HG03558 (cell line): ENCODE measurements at regions not wholly inside any gene's neighbourhood (a gene's known extent, or its start where the extent isn't known, plus 50 kb on each side); places are given as distances from the start of the nearest gene placed in this dataset.

Experiments used
- ATAC-seq: cut with Tn5 transposase; IDR thresholded peaks from one replicate; pipeline ENCODE4 v1.9.1; 2021; ENCODE audit warnings: moderate number of reproducible peaks; ENCODE audit not compliant: unreplicated experiment; ENCODE audit errors: extremely low read depth

DNA sequence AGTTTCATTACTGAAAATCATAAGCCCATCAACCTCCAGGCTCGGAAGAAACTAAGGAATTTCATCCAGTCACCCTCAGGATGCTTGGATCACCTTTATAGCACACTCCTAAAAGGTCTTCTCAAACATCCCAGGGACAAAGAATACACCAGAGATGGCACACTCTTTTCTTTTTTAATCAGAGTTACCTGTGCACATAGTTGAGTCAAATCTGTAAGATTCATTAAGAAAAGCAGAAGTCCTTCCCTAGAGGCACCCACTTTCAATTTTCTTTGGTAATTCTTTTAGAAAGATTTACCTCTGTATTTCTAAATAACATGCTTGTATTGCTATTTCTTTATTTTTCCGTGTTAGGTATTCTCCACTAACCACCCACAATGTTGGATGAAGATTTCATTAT lies 50.6 kb upstream of the IL6 start:
- ATAC-seq = no peak

DNA sequence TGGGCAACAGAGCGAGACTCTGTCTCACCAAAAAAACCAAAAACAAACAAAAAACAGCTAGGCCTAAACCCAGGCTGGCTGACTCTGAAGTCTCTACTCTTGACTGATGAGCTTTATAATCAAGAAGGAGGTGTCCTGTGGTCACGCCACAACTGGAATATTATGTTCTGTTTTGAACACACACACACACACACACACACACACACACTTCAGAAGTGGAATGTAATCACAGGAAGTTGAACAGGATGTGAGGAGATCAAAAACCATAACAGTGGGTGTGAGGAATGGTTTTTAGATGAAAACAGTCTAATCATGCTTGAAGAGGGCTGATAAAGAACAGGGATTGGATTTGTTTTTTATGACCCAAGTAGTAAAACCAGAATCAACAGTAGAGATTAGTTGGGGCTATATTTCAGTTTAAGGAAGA lies 51.1 kb upstream of the IL6 start:
- ATAC-seq = no peak

DNA sequence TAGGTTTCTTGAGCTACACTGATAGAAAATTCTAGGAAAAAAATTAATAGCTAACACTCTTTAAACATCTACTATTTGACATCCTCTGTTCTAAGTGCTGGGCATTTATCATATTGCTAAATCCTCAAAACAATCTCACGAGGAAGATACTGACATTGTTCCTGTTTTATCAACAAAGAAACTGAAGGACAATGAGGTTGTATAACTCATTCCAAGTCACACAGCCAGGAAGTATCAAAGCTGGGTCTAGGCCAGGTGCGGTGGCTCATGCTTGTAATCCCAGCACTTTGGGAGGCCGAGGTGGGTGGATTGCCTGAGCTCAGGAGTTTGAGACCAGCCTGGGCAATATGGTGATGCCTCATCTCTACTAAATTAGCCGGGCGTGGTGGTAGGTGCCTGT lies 51.6 kb upstream of the IL6 start:
- no peak for ATAC-seq

DNA sequence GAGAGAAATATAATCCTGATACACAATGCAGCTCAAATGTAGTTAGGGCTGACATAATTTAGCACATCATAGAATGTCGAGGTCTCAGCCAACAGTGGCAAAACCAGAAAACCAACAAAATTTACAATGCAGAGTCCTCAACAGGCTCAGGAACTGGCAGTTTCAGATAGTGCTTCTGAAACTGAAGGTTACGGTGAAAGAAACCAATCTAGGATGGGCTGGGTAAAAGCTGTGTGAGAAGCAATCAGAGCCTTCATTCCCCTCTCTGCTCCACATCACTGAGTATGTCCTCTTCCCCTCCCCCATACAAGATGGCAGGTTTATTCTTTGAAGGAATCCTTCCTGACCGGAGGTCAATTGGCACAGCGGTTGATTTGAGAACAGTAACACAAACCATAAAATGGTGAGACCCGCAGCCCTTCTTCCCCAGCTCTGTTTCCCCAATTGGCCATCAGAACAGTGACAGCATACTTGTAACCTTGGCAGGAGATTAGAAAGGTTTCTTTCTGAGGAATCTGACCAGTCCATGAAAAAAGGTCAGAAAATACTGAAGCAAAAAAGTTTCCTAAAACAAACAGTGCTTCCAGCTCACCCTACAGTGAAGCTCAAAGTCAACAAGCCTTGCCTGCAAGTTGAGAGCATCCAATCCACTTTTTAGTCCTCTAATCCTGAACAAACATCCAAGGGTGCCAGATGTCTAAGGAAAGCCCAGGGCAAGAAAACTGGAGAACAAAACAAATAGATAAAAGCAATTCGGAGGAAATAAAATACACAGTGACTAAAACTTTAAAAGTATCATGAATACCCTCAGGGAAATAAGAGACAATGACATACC lies 53.9 kb upstream of the IL6 start:
- ATAC-seq = peak; percentile 39

DNA sequence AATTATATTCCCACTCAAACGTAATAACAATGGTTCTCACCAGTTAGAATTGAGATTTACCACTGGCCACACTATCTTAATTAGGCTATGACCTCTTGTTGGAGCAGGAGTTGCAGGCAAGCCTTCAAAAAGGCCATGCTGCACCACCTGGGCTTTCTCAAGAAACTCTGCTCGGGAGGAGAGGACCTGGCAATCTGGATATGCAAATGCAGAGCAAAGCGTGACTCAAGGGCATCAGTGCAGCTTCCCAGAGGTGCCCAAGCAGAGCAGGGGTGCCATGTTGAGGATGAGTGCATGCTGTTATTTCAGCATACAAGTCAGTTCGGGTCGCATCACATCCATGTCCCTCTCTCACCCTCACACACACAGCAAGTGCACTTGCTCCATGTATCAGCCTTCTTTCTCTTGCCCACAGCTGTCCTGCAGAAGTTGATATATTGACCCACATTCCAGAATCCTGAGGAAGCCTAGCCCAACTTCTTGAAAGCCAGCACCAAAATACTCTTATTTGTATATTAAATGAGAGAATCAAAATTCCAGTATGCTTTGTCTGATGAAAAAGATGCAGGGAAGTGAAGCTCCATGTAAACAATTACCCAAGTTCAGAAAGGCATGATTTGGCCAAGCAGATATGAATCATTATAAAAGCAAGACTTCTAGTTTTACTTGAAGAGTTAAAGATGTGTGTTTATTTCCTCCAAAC lies 55.7 kb upstream of the IL6 start:
- ATAC-seq = no peak

DNA sequence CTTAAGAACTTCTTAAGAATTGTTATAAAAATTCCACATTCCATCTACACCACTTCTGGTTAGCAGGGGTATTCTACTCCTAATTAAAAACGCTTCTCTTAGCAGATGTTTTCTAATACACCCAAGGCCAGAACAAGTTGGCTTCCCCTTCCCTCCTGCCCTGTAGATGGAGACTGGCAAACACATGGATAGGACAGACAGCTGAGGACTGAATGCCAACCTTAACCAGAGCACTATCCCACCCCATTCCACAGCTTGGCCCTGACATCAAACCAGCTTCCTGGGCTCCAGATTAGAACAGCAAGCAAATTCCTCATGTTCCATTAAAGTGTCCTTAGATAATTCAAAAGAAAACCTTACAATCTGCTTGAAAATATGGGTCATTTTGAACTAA lies 56.6 kb upstream of the IL6 start:
- ATAC-seq = no peak

DNA sequence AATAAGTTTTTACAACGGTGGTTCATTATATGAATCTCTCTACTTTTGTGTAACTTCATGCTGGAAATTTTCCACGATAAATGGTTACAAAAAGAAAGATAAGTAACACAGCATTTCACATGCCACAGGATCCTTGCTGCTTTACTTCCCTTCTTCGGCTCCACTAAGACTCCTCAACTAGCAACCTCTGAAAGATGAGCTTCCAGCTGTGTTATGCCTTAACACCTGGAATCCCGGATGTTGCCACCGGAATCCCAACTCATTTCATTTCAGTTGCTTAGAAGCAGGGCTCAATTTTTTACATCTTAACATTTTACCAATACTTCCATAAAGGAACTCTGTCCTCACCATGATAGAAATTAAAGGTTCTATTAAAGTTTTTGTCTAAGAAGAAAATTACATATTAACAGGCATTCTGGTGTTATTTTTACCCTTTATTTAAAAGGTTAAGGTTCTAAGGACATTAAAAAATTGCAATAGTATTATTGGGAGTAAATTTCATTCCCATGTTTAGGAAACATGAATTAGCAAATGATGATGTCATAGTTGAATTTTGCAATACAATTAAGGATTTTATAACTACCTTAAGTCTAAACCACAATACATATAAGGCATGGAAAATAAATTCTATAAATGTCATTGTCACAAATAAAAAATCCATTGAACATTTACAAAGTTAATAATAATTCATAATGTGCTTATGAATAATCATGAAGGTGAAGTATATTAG lies 57.1 kb upstream of the IL6 start:
- no peak for ATAC-seq

DNA sequence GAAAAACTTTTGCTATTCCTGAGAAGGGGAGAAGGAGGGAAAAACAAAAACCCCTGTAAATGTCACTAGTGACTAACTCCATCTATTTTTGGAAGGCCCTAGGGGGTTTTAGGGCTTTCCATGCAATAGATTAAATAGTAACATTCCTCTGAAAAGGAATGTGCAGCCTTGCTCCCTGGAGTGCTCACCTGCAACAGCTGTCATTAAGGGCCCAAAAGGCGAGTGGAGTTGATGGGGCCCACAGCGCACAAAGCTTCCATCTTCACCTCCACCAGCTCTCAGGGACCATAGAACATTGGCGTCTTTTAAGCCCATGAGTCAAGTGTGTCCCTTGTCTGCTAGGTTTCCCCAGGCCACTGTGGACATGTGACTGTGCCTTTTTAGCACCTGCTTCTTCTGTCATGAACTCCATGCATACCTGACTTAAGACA lies 58.0 kb upstream of the IL6 start:
- ATAC-seq = no peak

DNA sequence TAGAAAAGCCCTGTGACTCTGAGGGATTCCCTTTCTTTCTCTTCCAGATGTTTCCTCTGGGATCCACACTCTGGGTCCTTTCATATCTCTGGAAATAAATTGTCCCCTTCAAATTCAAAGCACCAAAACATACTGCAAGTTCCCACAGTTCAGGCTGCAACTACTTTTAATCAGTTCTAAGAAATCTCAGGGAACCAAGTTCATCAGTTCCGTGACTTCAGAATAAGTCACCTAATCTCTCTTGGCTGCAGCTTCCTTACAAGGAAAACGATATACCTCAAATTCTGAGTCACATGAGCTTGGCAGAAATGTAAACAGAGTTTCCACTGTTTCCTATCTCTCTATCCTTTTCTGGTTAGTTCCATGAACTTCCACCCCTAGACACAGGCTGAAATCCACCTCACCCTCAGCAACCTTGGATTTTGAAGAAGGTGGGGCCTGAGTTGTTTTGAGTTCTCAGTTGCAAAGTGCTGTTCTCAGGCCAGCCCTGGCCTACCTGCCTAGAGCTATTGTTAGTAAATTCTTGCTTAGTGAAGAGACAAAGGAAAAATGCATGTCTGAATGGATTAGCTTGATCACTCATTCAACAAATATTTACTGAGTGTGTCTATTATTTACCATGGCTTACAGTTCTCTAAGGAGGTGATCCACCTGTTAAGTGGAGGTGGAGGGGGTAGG lies 59.3 kb upstream of the IL6 start:
- ATAC-seq = no peak

DNA sequence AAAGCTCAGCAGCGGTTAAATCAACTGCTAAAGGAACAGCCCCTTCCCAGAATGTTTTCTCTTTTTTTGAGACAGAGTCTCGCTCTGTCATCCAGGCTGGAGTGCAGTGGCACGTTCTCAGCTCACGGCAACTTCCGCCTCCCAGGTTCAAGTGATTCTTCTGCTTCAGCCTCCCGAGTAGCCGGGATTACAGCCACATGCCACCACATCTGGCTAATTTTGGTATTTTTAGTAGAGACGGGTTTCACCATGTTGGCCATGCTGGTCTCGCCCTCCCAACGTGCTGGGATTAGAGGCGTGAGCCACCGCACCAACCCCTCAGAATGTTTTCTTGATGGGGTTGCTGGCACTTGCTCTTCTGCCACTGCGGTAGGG lies 59.8 kb upstream of the IL6 start:
- no peak for ATAC-seq

DNA sequence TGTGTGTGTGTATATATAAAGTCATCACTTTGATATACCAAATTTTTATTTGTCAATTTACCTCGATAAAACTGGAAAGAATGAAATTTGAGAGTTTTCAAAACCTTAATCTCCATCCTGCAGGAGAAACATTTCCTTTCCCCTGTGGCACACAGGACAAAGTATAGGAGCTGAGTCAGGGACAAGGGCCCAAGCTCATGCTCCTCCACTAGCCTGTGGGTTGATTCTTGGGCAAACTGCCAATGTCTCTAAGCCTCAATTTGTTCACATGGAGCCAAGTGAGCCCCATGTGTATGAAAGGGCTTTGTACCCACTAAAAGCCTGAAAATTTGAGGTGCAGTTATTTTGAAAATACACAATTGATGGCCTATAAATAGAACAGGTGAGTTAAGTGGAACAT lies 60.3 kb upstream of the IL6 start:
- no peak for ATAC-seq

DNA sequence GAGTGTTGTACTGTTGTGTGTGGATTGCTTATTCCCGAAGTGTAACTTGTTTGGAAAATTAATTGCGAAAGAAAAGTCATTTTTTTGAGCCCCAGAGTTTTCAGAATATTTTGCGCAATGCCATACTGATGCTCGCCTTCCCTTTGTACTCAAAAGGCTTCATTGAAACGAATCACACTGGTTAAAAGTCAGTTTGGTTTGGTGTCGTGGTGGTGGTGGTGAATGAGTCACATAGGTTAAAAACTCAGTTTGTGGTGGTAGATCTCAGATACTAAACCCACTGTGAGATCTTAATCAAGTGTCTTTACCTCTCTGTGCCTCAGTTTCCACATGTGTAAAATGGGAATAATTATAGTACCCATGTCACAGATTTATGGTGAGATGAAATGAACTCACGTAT lies 61.1 kb upstream of the IL6 start:
- no peak for ATAC-seq

DNA sequence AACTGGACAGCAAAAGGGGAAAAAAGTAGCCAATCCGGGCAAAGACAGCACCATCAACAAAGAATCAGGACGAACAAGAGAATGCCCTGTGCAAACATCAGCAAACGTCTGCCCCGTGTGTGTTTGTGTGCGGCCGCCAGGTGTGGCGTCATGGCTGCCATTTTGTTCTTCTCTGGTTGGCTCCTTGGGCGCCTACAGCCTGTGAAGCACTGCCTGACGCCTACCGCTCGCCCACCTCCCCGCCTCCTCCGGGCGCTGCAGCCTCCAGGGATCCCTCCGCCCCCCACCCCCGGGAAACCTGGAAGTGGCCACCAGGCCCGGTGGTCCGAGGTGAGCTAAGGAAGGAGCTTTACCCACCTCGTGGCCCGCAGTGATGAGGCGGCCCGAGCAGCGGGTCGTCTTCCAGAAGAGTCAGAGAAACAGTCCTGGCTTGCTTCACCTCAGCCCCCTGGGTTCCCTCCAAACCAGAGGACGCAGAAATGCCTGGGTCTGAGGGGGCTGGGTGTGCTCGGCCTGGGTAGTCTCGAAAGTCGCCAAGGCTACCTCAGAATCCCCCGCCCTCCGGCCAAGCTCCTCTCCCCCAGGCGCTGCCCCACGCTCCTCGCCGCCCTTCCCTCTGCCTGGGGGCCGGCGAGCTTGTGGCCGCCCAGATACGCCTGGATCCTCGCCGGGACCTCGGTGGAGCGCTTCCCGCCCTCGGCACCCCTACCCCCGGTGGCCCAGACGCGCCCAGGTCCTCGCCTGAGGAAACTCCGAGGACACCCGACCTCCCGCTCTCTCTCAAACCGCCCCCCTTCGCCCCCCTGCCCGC lies 61.8 kb upstream of the IL6 start:
- ATAC-seq = no peak

DNA sequence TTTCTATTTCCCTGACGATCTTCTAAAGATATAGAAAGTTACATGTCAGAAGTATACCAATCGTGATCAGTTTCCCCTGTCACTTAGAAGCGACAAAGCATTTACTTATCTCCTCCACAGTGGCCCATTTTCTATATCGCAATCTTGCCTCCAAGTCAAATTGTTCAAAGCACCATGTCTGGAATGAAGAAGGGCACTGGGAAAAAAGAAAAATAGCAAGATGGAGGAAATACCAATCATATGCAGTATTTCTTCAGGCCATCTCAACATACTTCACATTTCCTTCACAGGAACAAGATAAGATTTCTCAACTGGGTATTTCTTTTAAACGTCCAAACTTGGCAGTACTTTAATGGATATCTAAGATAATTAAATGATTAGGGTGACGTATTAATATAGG lies 63.3 kb upstream of the IL6 start:
- ATAC-seq = no peak

DNA sequence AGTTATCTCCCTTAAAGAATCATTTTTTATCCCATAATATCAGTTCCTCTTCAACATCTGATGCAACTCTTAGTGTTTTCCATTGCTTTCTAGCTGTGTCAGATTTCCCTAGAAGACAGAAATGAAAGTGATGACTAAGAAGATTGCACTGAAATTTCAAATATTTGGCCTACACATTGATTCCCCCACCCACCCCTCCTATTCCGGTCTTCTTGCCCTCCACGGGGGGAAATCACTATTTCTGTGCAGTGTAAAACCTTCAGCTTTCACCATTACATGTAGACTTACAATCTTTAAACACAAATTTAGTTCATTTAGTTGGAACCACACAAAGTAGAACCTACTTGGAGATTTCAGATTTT lies 63.7 kb upstream of the IL6 start:
- no peak for ATAC-seq

DNA sequence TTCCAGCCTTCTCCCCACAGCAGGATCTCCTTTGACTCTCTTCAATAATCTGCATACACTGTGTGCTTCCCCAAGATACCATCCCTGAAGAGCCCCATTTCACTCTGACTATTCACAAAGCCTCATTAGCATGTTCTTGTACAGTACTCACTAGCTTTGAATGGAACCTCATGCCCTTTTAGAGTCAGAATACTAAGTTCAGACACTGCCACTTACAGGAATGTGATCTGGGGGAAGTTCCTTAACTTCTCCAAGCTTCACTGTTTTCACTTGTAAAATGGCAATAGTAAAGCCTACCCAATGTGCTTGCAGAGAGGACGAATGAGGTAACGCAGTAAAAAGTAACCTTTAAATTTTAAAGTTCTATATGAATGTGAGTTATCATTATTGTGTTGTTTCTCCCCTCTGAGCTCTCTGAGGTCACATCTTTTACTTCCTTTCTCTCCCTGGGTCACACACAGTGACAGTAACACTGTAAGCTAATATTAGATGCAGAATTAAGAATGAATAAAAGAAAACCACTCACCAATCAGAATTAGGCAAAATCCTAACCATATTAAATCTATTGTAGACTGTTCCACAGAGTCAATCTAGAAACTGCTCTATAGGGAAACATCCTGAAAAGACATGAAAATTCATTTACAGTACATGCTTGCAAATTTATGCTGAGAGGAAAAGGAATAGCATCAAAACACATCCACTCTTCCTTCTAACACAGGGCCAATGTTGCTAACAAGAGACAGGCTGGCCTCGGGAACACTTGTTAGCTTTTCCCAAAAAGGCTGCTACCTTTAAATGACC lies 64.2 kb upstream of the IL6 start:
- no peak for ATAC-seq

DNA sequence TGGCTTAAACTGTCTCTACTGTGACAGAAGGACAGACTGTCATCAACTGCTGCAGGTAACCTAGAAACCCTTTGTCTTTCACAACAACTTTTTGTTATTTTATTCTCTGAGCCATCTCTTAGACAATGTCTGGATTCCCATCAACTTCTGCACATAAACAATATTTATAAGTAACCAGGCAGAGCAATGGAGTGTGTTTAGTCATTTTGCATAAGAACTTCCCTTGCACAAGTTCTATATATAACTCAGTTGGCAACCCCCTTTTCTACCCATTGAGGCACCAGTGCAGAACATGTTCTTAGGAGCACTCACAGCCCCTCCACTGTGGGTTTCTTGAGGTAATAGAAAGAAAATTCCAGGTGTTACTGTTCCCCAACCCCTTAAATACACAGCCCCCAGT lies 65.0 kb upstream of the IL6 start:
- ATAC-seq = no peak

DNA sequence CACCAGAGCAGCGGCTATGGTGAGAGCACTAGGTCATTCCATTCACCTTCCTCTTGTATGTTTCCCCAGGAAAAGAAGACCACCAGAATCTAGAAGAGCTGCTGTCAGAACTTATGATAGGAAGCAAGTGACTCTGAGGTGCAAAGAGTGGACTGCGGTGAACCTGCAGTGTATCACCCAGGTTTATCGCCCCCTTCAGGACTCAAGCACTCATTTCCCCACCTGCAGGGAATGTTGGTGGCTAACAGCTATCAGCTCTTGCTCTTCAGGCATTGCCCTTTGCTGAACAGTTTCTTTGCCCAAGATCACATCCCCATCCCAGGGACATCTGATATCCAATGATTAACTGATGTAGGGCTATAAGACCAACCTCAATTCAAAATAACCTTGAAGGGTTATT lies 66.3 kb upstream of the IL6 start:
- no peak for ATAC-seq

DNA sequence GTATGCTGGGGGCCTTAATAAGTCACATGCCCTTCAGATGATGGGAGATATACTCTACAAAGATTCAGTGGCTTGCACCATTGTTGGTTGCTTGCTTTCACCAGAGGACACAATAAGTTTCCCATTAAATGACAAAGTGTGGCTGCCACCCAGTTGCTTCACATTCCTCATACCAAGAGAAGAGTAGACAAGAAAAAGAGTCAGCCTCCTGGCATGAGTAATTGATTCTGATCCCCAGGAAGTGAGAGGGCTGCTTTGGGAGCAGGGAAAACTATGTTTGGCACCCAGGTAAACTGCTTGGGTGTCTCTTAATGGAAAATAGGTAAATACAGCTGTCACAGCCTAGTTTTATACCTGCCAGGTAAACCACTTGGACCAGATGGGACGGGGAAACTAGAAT lies 66.7 kb upstream of the IL6 start:
- no peak for ATAC-seq
